ENCODE measurements at regions not wholly inside any gene's neighbourhood (a gene's known extent, or its start where the extent isn't known, plus 50 kb on each side); places are given as distances from the start of the nearest gene placed in this dataset.

DNA sequence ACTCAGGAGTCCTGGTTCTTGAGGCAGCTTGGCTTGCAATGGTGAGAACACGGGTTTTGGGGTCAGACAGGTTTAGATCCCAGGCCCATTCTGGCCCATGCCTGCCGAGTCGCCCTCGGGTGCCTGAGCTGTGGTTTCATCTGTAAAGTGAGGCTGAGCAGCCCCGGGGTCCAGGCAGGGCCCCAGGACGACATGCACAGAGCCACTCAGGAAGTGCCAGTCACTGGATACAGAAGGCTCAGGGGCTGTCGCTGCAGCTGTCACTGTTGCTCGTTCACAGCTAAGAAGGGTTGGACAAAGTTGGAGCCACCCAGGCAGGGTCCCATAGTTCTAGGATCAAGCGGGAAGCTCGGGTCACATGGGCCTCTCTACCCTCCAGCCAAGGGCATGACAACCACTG lies 403.1 kb downstream of the BCL11B start:
- Histone ChIP-seq H3K4me3 (ENCODE audit: low read depth in 1 of 3, low read length in 3 of 3) (no peak overlapping the region), H3K27ac (ENCODE audit: low read depth in 1 of 3, low read length in 2 of 3) (no peak overlapping the region), H3K27me3 (ENCODE audit: control insufficient read depth in 3 of 3, insufficient read depth in 3 of 3, low read length in 3 of 3) (no peaks in the 10 kb centered on the region), H3K4me1 (ENCODE audit: control insufficient read depth in 3 of 3, insufficient read depth in 2 of 3, low read depth in 1 of 3, low read length in 2 of 3) (no peaks in the 10 kb centered on the region), H3K36me3 (ENCODE audit: control insufficient read depth in 3 of 3, insufficient read depth in 2 of 3, low read depth in 1 of 3, low read length in 3 of 3) (no peaks in the 10 kb centered on the region), H3K9me3 (ENCODE audit: control insufficient read depth in 2 of 2, insufficient read depth in 1 of 2, low read depth in 1 of 2, low read length in 1 of 2) (no peaks in the 10 kb centered on the region)
- FAIRE-seq (no peak), DNase-seq (no peak)
- 76 to 93% (median 84%) methylated on average over 10 of the region's 10 CpGs for WGBS, 3 donors

DNA sequence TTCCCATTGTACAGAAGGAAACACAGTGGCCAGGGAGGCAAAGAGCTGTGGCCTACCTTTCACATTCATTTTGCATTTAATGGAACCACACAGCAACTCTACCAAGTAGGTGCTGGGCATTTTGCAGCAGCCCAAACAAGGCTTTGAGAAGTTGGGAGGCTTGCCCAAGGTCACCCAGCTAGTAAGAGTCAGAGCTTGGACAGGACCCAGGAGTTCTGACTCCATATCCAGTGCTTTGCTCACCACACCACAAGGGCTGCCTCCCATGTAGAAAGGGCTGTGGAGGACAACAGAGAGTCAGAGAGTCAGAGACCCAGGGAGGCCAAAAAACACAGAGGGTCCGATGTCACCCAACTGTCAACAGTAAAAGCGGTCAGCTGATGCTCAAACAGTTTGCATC lies 400.2 kb downstream of the BCL11B start:
- 74 to 100% (median 97%) methylated on average over 2 of the region's 2 CpGs for WGBS, 3 donors
- FAIRE-seq: no peak
- Histone ChIP-seq H3K4me1 (ENCODE audit: control insufficient read depth in 3 of 3, insufficient read depth in 2 of 3, low read depth in 1 of 3, low read length in 2 of 3) (no peaks in the 10 kb centered on the region), H3K27me3 (ENCODE audit: control insufficient read depth in 3 of 3, insufficient read depth in 3 of 3, low read length in 3 of 3) (no peaks in the 10 kb centered on the region), H3K36me3 (ENCODE audit: control insufficient read depth in 3 of 3, insufficient read depth in 2 of 3, low read depth in 1 of 3, low read length in 3 of 3) (no peaks in the 10 kb centered on the region), H3K9me3 (ENCODE audit: control insufficient read depth in 2 of 2, insufficient read depth in 1 of 2, low read depth in 1 of 2, low read length in 1 of 2) (peaks cover 0 to 3% of the 10 kb centered on the region in 2 donors), H3K4me3 (ENCODE audit: low read depth in 1 of 3, low read length in 3 of 3) (no peak overlapping the region), H3K27ac (ENCODE audit: low read depth in 1 of 3, low read length in 2 of 3) (no peak overlapping the region)
- no peak for DNase-seq

GRCh38 chr14:98877065-98877464 lies 394.9 kb downstream of the BCL11B start:
- no peak for DNase-seq
- H3K27ac ChIP-seq (ENCODE audit: low read depth in 1 of 3, low read length in 2 of 3): no peak overlapping the region
- no peak for FAIRE-seq
- no peaks in the 10 kb centered on the region for H3K27me3 ChIP-seq (ENCODE audit: control insufficient read depth in 3 of 3, insufficient read depth in 3 of 3, low read length in 3 of 3)
- H3K36me3 ChIP-seq (ENCODE audit: control insufficient read depth in 3 of 3, insufficient read depth in 2 of 3, low read depth in 1 of 3, low read length in 3 of 3): no peaks in the 10 kb centered on the region
- H3K4me3 ChIP-seq (ENCODE audit: low read depth in 1 of 3, low read length in 3 of 3): no peak overlapping the region
- peaks cover 0 to 8% of the 10 kb centered on the region in 2 donors for H3K9me3 ChIP-seq (ENCODE audit: control insufficient read depth in 2 of 2, insufficient read depth in 1 of 2, low read depth in 1 of 2, low read length in 1 of 2)
- 83 to 95% (median 94%) methylated on average over 1 of the region's 1 CpG for WGBS, 3 donors
- no peaks in the 10 kb centered on the region for H3K4me1 ChIP-seq (ENCODE audit: control insufficient read depth in 3 of 3, insufficient read depth in 2 of 3, low read depth in 1 of 3, low read length in 2 of 3)

DNA sequence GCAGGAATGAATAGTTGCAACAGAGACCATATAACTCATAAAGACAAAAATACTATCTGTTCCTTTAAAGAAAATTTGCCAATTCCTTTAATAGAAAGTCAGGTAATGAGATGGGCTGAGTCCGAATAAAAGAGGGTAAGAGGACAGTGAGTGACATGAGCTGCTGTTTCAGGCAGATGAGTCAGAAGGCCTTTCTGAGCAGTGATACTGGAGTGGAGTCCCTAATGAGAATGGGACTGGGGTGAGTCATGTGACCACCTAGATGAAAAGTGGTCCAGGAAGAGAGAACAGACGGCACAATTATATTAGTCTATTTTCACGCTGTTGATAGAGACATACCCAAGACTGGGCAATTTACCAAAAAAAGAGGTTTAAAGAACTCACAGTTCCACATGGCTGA lies 393.7 kb downstream of the BCL11B start:
- DNase-seq: no peak
- Histone ChIP-seq H3K36me3 (ENCODE audit: control insufficient read depth in 3 of 3, insufficient read depth in 2 of 3, low read depth in 1 of 3, low read length in 3 of 3) (no peaks in the 10 kb centered on the region), H3K27ac (ENCODE audit: low read depth in 1 of 3, low read length in 2 of 3) (no peak overlapping the region), H3K9me3 (ENCODE audit: control insufficient read depth in 2 of 2, insufficient read depth in 1 of 2, low read depth in 1 of 2, low read length in 1 of 2) (peaks cover 0 to 8% of the 10 kb centered on the region in 2 donors), H3K4me1 (ENCODE audit: control insufficient read depth in 3 of 3, insufficient read depth in 2 of 3, low read depth in 1 of 3, low read length in 2 of 3) (no peaks in the 10 kb centered on the region), H3K4me3 (ENCODE audit: low read depth in 1 of 3, low read length in 3 of 3) (no peak overlapping the region), H3K27me3 (ENCODE audit: control insufficient read depth in 3 of 3, insufficient read depth in 3 of 3, low read length in 3 of 3) (no peaks in the 10 kb centered on the region)
- 89 to 96% (median 93%) methylated on average over 3 of the region's 3 CpGs for WGBS, 3 donors
- no peak for FAIRE-seq

GRCh38 chr14:98886982-98887381 lies 385.0 kb downstream of the BCL11B start:
- H3K27ac ChIP-seq (ENCODE audit: low read depth in 1 of 3, low read length in 2 of 3): peak overlapping the region in 2 of 3 donors; percentile 42 to 91
- FAIRE-seq (no peak), DNase-seq (peak; percentile 88 to 97)
- H3K27me3 ChIP-seq (ENCODE audit: control insufficient read depth in 3 of 3, insufficient read depth in 3 of 3, low read length in 3 of 3): no peaks in the 10 kb centered on the region
- 21 to 57% (median 47%) methylated on average over 8 of the region's 8 CpGs for WGBS, 3 donors
- H3K4me1 ChIP-seq (ENCODE audit: control insufficient read depth in 3 of 3, insufficient read depth in 2 of 3, low read depth in 1 of 3, low read length in 2 of 3): peaks cover 0 to 31% (median 9%) of the 10 kb centered on the region in 3 donors
- H3K36me3 ChIP-seq (ENCODE audit: control insufficient read depth in 3 of 3, insufficient read depth in 2 of 3, low read depth in 1 of 3, low read length in 3 of 3): no peaks in the 10 kb centered on the region
- H3K9me3 ChIP-seq (ENCODE audit: control insufficient read depth in 2 of 2, insufficient read depth in 1 of 2, low read depth in 1 of 2, low read length in 1 of 2): peaks cover 0 to 7% of the 10 kb centered on the region in 2 donors
- no peak overlapping the region for H3K4me3 ChIP-seq (ENCODE audit: low read depth in 1 of 3, low read length in 3 of 3)

GRCh38 chr14:98888281-98888680 lies 383.7 kb downstream of the BCL11B start:
- WGBS, 3 donors: 48 to 63% (median 57%) methylated on average over 3 of the region's 3 CpGs
- H3K9me3 ChIP-seq (ENCODE audit: control insufficient read depth in 2 of 2, insufficient read depth in 1 of 2, low read depth in 1 of 2, low read length in 1 of 2): peaks cover 0 to 7% of the 10 kb centered on the region in 2 donors
- FAIRE-seq: no peak

GRCh38 chr14:98888927-98889835 lies 382.8 kb downstream of the BCL11B start:
- FAIRE-seq: no peak
- WGBS, 3 donors: 88 to 93% (median 91%) methylated on average over 11 of the region's 11 CpGs
- H3K4me1 ChIP-seq (ENCODE audit: control insufficient read depth in 3 of 3, insufficient read depth in 2 of 3, low read depth in 1 of 3, low read length in 2 of 3): peaks cover 0 to 32% (median 9%) of the 10 kb centered on the region in 3 donors
- H3K4me3 ChIP-seq (ENCODE audit: low read depth in 1 of 3, low read length in 3 of 3): no peak overlapping the region
- DNase-seq: no peak
- H3K27ac ChIP-seq (ENCODE audit: low read depth in 1 of 3, low read length in 2 of 3): no peak overlapping the region
- H3K9me3 ChIP-seq (ENCODE audit: control insufficient read depth in 2 of 2, insufficient read depth in 1 of 2, low read depth in 1 of 2, low read length in 1 of 2): peaks cover 0 to 7% of the 10 kb centered on the region in 2 donors
- no peaks in the 10 kb centered on the region for H3K27me3 ChIP-seq (ENCODE audit: control insufficient read depth in 3 of 3, insufficient read depth in 3 of 3, low read length in 3 of 3)
- H3K36me3 ChIP-seq (ENCODE audit: control insufficient read depth in 3 of 3, insufficient read depth in 2 of 3, low read depth in 1 of 3, low read length in 3 of 3): no peaks in the 10 kb centered on the region

More at GRCh38 chr14:98888281-98888680, 383.7 kb downstream of the BCL11B start:
- no peak for DNase-seq
- H3K4me1 ChIP-seq (ENCODE audit: control insufficient read depth in 3 of 3, insufficient read depth in 2 of 3, low read depth in 1 of 3, low read length in 2 of 3): peaks cover 0 to 32% (median 9%) of the 10 kb centered on the region in 3 donors
- H3K36me3 ChIP-seq (ENCODE audit: control insufficient read depth in 3 of 3, insufficient read depth in 2 of 3, low read depth in 1 of 3, low read length in 3 of 3): no peaks in the 10 kb centered on the region
- H3K27me3 ChIP-seq (ENCODE audit: control insufficient read depth in 3 of 3, insufficient read depth in 3 of 3, low read length in 3 of 3): no peaks in the 10 kb centered on the region
- H3K27ac ChIP-seq (ENCODE audit: low read depth in 1 of 3, low read length in 2 of 3): no peak overlapping the region
- no peak overlapping the region for H3K4me3 ChIP-seq (ENCODE audit: low read depth in 1 of 3, low read length in 3 of 3)

DNA sequence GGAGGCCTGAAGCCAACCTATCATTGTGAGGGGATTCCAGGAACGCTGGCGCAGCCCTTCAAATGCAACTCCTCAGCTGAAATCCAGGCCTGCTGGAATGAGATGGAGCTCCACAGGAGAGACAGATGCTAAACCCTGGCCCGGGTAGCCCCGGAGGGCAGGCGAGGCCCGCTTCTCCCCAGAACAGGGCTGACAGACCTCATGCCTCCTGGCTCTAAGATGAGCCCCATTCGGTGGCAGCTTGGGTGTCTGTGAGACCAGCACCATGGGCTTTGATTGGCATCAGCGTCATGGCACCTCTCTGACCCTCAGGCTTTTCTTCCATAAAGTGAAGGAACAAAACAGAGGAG lies 382.2 kb downstream of the BCL11B start:
- H3K36me3 ChIP-seq (ENCODE audit: control insufficient read depth in 3 of 3, insufficient read depth in 2 of 3, low read depth in 1 of 3, low read length in 3 of 3): no peaks in the 10 kb centered on the region
- no peak overlapping the region for H3K27ac ChIP-seq (ENCODE audit: low read depth in 1 of 3, low read length in 2 of 3)
- FAIRE-seq (no peak), DNase-seq (no peak)
- H3K4me3 ChIP-seq (ENCODE audit: low read depth in 1 of 3, low read length in 3 of 3): no peak overlapping the region
- H3K9me3 ChIP-seq (ENCODE audit: control insufficient read depth in 2 of 2, insufficient read depth in 1 of 2, low read depth in 1 of 2, low read length in 1 of 2): peaks cover 0 to 5% of the 10 kb centered on the region in 2 donors
- H3K27me3 ChIP-seq (ENCODE audit: control insufficient read depth in 3 of 3, insufficient read depth in 3 of 3, low read length in 3 of 3): no peaks in the 10 kb centered on the region
- H3K4me1 ChIP-seq (ENCODE audit: control insufficient read depth in 3 of 3, insufficient read depth in 2 of 3, low read depth in 1 of 3, low read length in 2 of 3): peaks cover 0 to 32% (median 12%) of the 10 kb centered on the region in 3 donors
- 85 to 93% (median 88%) methylated on average over 8 of the region's 8 CpGs for WGBS, 3 donors
